ENCODE measurements at regions not wholly inside any gene's neighbourhood (a gene's known extent, or its start where the extent isn't known, plus 50 kb on each side); places are given as distances from the start of the nearest gene placed in this dataset.

DNA sequence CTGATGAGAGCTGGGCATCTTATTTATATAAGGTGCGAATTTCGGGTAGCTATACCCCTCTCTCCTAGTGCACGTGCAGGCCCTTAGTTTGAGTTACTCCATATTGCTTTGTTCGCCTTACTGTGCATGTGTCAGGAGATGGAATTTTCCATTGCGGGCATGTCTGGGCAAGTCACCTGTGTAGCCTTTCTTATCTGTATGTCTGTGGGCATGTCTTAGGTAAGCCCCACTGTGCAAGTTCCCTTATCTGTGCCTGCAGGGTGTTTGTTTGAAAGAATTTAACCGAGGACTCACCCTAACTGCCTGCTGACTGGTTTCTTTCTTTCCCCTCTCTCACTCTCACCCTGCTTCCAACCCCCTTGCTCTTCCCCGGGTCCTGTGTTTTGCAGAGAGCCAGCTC lies 140.7 kb upstream of the RANBP3L start:
- DNase-seq (ENCODE audit: low read depth) = no peak

DNA sequence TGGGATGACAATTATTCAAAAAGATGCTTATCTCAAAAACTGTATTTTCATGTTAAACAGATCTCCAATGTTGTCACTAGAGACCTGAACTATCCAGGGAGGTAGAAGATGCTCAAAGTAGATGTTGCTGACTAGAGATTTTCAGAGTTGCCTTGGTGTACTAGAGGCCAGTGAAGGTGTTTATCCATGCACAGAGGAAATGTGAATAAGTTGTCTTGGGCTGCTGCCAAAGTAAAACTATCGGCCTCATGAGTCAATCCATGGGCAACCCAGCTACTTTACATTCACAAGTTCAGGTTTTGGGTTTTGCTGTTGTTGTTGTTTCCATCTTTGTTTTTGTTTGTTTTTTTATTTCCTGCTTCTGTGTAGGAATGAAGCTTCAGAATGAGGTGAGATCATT lies 141.1 kb upstream of the RANBP3L start:
- H3K36me3 ChIP-seq (ENCODE audit: control insufficient read depth, insufficient read depth, low read length) = no peaks in the 10 kb centered on the region
- TF ChIP-seq, protein P1, sequence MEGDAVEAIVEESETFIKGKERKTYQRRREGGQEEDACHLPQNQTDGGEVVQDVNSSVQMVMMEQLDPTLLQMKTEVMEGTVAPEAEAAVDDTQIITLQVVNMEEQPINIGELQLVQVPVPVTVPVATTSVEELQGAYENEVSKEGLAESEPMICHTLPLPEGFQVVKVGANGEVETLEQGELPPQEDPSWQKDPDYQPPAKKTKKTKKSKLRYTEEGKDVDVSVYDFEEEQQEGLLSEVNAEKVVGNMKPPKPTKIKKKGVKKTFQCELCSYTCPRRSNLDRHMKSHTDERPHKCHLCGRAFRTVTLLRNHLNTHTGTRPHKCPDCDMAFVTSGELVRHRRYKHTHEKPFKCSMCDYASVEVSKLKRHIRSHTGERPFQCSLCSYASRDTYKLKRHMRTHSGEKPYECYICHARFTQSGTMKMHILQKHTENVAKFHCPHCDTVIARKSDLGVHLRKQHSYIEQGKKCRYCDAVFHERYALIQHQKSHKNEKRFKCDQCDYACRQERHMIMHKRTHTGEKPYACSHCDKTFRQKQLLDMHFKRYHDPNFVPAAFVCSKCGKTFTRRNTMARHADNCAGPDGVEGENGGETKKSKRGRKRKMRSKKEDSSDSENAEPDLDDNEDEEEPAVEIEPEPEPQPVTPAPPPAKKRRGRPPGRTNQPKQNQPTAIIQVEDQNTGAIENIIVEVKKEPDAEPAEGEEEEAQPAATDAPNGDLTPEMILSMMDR (IDR thresholded peaks at IDR 0.05; ENCODE audit: insufficient read depth, low read depth, low read length) = no peak
- ChIA-PET POLR2A (no interaction called here), CTCF (interaction anchor here (0.7 to 1.3 kb wide), 3 partner anchors 9 to 1916 kb away, joined by 3 to 5 read pairs (median 3); no protein-coding TSS in a partner anchor)
- H3K27me3 ChIP-seq (ENCODE audit: control insufficient read depth, insufficient read depth, low read length) = peaks cover 1% of the 10 kb centered on the region
- DNase-seq (ENCODE audit: low read depth) = no peak
- no peak overlapping the region for H3K4me3 ChIP-seq (ENCODE audit: low read depth, low read length)

More for the DNA sequence above, 140.7 kb upstream of the RANBP3L start:
- TF ChIP-seq, protein P1 (IDR thresholded peaks at IDR 0.05; ENCODE audit: insufficient read depth, low read depth, low read length) = no peak
- no peaks in the 10 kb centered on the region for H3K36me3 ChIP-seq (ENCODE audit: control insufficient read depth, insufficient read depth, low read length)
- CTCF ChIA-PET = interaction anchor here (0.7 kb wide), 1 partner anchor 1917 kb away, joined by 3 read pairs; no protein-coding TSS in a partner anchor
- H3K4me3 ChIP-seq (ENCODE audit: low read depth, low read length) = no peak overlapping the region
- POLR2A ChIA-PET = no interaction called here
- H3K27me3 ChIP-seq (ENCODE audit: control insufficient read depth, insufficient read depth, low read length) = peaks cover 2% of the 10 kb centered on the region

DNA sequence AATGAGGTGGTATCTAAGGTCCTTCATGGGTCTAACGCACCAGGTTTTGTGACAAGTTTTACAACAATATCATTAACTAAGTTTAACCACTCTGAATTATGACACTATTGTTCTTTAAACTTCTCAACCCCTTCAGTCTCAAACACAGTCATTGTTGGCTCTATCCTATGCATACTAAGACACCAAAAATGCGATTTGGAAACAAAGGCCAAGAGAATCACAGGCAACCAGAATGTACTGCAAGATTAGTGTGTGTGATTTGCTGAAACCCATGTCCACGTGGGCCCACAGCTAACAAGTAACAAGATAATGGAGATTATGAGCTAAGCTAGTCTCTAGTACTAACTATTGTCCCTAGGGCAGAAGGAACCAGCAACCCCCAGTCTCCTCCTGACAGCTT lies 142.2 kb upstream of the RANBP3L start:
- no peaks in the 10 kb centered on the region for H3K36me3 ChIP-seq (ENCODE audit: control insufficient read depth, insufficient read depth, low read length)
- DNase-seq (ENCODE audit: low read depth) = no peak
- H3K4me3 ChIP-seq (ENCODE audit: low read depth, low read length) = no peak overlapping the region
- TF ChIP-seq, protein P1 (IDR thresholded peaks at IDR 0.05; ENCODE audit: insufficient read depth, low read depth, low read length) = no peak
- no peaks in the 10 kb centered on the region; the same call in none of the 2 replicates for H3K27me3 ChIP-seq (ENCODE audit: control insufficient read depth, insufficient read depth, low read length)
- ChIA-PET POLR2A (no interaction called here), CTCF (interaction anchor here (1.3 kb wide), 1 partner anchor 28 kb away, joined by 5 read pairs; no protein-coding TSS in a partner anchor)

DNA sequence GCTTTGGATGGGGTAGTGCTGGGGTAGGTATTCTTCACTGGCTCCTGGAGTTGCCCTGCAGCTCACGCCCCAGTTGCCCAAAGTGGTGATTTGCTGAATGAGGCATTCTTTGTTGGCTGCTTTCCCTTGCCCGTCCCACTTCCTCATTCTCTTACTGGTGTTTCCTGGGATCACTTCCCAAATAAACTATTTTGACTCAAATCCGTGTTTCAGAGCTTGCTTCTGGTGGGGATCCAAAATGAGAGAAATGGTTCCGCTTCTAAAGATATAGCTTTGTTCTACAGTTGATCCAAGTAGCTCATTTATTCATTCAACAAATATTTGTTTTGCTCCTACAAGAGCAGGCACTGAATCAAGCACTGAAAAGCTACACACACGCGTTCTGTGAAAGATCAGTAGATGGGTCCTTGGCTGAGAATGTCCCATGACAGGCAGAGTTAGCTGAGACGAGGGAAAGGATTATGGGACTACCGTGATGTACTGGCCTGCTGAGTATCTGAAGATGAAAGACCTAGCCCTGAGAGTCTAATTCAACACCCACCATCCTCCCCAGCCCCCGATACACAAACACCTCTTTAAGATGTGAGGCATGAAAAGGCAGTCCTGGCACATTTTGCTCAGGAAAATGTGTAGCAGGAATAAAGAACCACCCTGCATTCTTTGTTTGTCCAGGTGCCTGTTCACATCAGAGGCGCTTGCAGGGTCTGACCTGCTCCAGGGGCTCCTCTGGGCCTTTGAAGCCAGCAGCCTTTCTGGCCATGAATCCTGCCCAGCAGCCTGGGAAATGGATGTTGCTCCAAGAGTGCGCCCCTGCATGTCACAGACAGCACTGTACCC lies 143.1 kb upstream of the RANBP3L start:
- TF ChIP-seq, protein P1 (IDR thresholded peaks at IDR 0.05; ENCODE audit: insufficient read depth, low read depth, low read length) = no peak
- ChIA-PET CTCF (no interaction called here), POLR2A (no interaction called here)
- DNase-seq (ENCODE audit: low read depth) = no peak
- no peak overlapping the region for H3K4me3 ChIP-seq (ENCODE audit: low read depth, low read length)
- H3K27me3 ChIP-seq (ENCODE audit: control insufficient read depth, insufficient read depth, low read length) = no peaks in the 10 kb centered on the region; the same call in none of the 2 replicates
- H3K36me3 ChIP-seq (ENCODE audit: control insufficient read depth, insufficient read depth, low read length) = no peaks in the 10 kb centered on the region

DNA sequence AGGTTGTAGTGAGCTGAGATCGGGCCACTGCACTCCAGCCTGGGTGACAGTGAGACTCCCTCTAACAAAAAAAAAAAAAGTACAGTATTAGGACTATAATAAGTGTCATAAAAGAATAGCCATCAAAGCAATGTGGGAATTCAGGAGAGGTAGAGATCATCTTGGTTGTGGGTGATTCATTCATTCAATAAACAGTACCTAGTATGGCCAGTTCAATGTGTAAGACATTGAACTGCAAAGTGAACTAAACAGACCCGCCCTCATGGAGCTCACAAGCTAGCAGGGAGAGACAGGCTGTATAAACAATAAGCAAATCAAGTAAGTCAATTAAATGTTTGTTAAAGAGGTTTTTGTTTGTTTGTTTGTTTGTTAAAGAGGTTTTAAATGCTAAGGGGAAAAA lies 146.1 kb upstream of the RANBP3L start:
- Histone ChIP-seq H3K27me3 (ENCODE audit: control insufficient read depth, insufficient read depth, low read length) (peaks cover 4% of the 10 kb centered on the region; the same call in 1 of the 2 replicates), H3K4me3 (ENCODE audit: low read depth, low read length) (no peak overlapping the region), H3K36me3 (ENCODE audit: control insufficient read depth, insufficient read depth, low read length) (no peaks in the 10 kb centered on the region)
- TF ChIP-seq, protein P1 (IDR thresholded peaks at IDR 0.05; ENCODE audit: insufficient read depth, low read depth, low read length) = no peak
- ChIA-PET POLR2A (interaction anchor here (0.6 kb wide), 1 partner anchor 89 kb away, joined by 5 read pairs; no protein-coding TSS in a partner anchor), CTCF (no interaction called here)
- DNase-seq (ENCODE audit: low read depth) = no peak

All from BJ (cell line).